NK-92 (cell line): ENCODE measurements at regions not wholly inside any gene's neighbourhood (a gene's known extent, or its start where the extent isn't known, plus 50 kb on each side); places are given as distances from the start of the nearest gene placed in this dataset.

ENCODE experiments used
- DNase-seq: peaks from one replicate; lab custom pipeline; 2025; ENCODE audit not compliant: unreplicated experiment; lab: John Stamatoyannopoulos, UW

GRCh38 chr3:118425272-118425837, 609.3 kb downstream of the IGSF11 start:
- DNase-seq, result no peak

DNA sequence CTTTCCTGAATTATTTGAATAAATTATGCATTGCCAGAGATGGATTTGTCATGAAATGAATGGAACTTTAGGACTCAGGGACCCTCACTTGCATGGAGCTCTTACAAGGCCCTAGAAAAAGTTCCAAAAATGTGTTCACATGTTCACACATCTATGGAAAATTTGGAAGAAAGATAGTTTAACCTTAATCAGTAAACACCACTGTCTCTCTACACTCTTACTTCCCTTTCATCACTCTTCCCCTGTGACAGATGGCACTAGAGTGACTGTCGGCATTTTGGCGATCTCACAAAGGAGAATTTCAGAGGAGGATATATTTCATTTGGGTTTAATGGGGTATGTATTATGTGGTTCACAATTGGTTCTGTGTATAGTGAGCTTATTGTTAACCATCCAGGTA, 600.8 kb downstream of the IGSF11 start:
- no peak for DNase-seq

- DNase-seq, result no peak
Observed at GRCh38 chr3:118435851-118436350, 598.7 kb downstream of the IGSF11 start.

- no peak for DNase-seq
Observed at GRCh38 chr3:118436697-118437262, 597.9 kb downstream of the IGSF11 start.

DNA sequence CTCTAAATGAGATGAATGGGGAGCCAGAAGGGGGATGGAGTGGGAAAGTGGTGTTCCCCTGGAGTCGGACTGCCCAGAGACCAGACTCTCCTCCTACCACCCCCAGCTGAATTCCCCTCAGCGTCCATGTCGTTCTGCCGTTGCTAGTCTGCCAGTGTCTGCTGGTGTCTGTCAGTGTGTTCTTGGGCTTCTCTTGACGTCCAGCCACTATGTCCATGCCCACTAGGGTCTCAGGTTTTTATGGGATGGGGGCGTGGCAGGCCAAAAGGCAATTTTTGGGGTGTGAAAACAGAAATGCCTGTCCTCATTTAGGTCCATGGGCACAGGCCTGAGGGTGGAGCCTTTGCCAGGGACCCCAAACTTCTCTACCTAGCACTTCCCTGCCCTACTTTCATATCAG, 589.6 kb downstream of the IGSF11 start:
- no peak for DNase-seq

DNA sequence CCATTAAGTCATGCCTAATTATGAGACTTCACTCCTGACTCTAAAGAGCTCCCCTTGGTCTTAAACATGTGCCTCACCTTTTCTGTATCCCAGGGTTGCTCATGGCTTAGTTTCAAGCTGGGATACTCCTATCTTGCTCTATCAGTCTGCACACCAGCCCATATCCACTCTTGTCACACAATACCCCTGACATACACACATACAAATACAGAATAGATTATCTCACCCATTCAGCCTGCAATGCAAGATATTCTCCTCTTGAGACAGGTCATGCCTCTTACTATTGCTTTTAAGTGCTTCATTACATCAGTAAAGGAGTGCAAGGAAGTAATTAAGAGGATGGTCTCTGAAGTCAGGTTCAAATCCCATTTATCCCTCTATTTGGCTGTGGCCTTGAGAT, 587.3 kb downstream of the IGSF11 start:
- no peak for DNase-seq

DNA sequence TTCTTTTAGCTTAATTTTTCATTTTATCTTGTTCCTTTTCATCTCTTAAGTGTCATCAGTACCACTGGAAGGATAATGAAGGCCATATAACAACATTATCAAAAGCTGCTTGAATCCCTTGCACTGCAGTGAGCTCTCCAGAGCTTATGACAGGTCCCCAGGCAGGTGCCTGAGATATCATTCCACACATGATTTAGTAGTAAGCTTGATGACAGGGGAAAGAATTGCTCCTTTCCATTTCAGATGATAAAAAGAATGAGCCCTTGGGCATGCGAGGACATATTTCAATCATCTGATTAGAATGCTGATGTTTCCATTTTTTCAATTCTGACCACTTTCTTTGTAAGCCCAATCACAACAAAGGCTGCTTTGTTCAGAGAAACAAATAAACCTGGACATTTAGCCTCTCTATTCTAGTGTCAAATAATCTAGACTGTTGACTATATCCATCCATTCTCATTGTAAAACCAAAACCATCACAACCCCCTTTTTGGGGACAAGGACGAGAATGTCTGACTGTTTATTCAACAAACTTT, 567.8 kb downstream of the IGSF11 start:
- no peak for DNase-seq

DNA sequence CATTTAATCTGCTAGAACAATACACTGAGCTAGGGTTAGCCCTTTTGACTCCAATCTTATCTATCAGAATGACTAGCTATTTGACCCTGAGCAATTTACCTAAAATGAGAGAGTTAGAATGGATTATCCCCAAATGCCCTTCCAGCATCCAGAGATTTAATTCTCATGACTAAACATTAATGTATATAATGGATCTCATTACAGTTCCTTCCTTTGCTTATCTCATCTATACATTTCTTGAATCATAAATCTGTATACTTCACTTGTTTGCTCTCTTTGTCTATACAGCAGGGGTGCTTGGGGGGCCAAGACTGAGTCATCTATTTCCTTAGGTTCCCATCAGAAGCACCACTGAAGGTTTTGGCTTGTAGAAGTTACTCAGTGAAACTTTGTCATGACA, 565.8 kb downstream of the IGSF11 start:
- no peak for DNase-seq

DNA sequence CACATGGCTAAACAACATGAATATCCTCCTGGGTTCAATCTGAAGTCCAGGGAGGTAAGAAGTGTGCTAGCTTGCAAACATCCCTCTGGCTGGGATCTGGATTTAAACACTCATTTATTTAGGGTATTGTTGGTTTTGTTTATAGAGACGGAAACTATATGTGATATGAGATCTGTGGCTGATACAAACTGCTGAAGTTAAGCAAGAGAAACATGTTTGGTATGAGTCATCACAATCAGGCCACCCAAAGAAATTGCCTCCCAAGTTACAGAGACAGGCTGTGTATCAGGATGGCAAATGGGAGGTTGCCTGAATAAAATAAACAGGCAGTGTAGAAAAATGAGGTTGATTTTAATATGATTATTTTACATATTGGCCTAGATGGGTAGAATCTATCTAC, 562.1 kb downstream of the IGSF11 start:
- DNase-seq, result no peak

DNA sequence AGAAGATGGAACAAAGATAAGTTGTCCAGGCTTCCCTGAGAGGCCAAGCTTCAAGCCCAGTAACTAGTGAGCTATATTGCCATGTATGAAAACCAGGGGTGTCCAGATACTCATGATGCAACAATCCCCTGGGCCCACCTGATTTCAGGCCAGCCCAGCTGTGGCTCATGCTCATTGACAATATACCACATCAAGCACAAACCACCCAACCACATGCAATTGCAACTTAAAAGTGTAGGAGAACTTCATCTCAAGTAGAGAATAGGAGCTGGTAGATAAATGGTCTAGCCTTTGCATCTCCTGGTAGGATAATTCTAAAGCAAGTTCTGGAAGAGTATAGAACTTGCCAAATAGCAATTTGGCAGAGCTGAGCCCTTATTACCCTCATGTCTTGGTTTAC, 561.3 kb downstream of the IGSF11 start:
- DNase-seq, result no peak

- no peak for DNase-seq
Observed at GRCh38 chr3:118476885-118477618, 557.6 kb downstream of the IGSF11 start.

- DNase-seq, result no peak
Observed at GRCh38 chr3:118477768-118478167, 556.9 kb downstream of the IGSF11 start.

- no peak for DNase-seq
Observed at GRCh38 chr3:118478706-118479276, 555.9 kb downstream of the IGSF11 start.

DNA sequence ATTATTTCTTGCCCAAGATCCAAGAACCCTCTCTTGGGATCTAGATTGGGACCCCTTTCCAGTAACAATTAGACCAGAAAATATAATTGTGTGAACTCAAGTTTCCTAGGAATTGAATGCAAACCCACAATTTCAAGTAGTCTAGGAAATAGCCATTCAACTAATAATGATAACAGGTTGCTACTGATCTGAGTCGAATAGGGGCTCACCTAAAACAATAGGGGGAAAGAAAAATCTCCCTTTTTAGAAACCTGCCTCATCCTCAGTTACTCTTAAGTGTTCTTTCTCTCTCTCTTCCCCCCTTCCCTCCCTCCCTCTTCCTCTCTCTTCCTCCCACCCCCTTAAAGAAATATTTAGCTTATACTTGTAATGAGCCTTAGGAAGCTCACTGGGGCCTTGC, 555.3 kb downstream of the IGSF11 start:
- no peak for DNase-seq

- DNase-seq, result no peak
Observed at GRCh38 chr3:118480101-118480860, 554.4 kb downstream of the IGSF11 start.

- DNase-seq, result no peak
Observed at GRCh38 chr3:118485693-118486092, 549.0 kb downstream of the IGSF11 start.

DNA sequence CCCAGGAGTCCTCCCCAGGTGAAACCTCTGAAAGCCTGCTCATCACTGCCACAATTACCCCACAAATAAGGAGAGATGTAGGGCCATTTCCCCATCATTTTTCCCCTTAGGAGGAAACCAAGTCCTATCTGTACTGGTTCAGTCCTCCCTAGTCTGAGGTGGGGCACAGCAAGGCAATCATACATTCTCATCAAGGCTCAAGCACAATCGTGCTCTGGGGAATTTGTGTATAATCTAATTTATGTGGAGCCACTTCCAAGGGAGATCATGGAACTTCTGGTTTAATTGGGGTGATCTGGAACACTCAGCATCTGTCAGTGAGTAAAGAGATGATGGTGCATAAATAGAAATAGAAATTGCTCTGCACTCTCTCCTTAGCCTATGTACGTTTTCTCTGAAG, 546.9 kb downstream of the IGSF11 start:
- no peak for DNase-seq

DNA sequence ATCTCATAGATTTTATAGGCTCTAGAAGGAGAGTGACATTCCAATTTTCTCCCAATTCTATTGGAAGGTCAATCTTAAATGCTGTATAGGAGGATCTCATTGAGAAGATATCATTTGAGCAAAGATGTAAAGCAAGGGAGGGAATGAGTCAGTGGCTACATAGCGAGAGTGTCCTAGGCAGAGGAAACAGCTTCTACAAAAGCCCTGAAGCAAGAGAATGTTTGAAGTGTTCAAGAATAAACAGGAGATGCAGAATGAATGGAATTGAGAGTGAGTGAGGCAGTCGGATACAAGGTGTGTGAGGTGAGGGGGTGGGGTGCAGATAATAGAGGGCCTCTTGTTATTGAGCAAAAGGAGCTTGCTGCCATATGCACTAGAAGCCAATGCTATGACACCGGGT, 545.9 kb downstream of the IGSF11 start:
- DNase-seq, result no peak

- DNase-seq, result no peak
Observed at GRCh38 chr3:118495206-118495605, 539.4 kb downstream of the IGSF11 start.

DNA sequence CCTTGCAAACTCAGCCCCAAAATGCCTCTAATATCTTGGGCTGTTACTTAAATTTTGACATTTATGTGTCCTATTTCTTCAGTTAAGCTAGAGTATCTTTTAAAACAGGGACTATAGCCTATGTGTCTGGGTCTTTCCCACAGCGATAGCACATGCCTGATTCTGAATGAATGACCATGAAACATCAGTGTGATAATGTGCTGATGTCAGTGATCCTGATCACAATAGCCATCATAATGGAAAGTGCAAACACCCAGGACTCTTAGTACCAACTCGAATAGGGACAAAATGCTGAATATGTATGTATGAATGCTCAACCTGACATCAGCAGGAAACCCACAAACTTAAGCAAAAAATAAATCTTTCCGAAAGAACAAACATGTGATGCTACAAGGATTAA, 537.4 kb downstream of the IGSF11 start:
- no peak for DNase-seq

DNA sequence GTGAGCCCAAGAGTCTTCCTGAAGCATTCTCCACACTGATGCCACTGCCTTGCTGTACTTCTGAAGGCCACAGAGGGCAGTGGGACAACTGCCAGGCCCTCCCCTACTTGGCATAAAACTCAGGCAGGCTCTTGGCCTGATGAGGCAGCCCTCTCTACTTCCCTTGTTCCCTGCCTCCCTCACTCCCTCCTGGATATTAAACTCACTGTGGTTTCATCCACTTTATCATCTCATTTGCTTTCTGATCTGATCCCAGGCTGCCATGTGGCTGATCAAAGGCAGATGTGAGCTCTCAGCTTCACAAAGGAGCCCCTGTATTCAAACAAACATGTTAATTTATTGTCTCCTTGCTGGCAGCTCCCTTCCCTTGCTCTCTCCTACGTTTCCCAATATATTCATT, 533.5 kb downstream of the IGSF11 start:
- no peak for DNase-seq
